ENCODE measurements at regions not wholly inside any gene's neighbourhood (a gene's known extent, or its start where the extent isn't known, plus 50 kb on each side); places are given as distances from the start of the nearest gene placed in this dataset.

- no peak for ATAC-seq (replicated peaks in 6 of 8)
- Histone ChIP-seq H3K27ac (no peak overlapping the region), H3K4me3 (no peak overlapping the region), H3K4me1 (replicated peaks in 1 of 2) (peaks cover 0 to 4% of the 10 kb centered on the region in 2 donors)
- in situ Hi-C loops (cut with MboI; ENCODE audit: low pct_unique_long_range_greater_than_20kb in 2 of 9, low sequenced_read_pairs in 9 of 9, unreplicated experiment in 9 of 9) = no loop called here
- WGBS, 10 experiments = 14 to 100% (median 79%) methylated on average over 1 to 2 of the region's 2 CpGs
These were observed 531.2 kb downstream of the NYAP2 start for GRCh38 chr2:225930687-225931086.

- ATAC-seq (replicated peaks in 6 of 8) = peak in 2 of 8 experiments; percentile 10 to 58
- in situ Hi-C loops (cut with MboI; ENCODE audit: low pct_unique_long_range_greater_than_20kb in 2 of 9, low sequenced_read_pairs in 9 of 9, unreplicated experiment in 9 of 9) = no loop called here
- peaks cover 0 to 6% of the 10 kb centered on the region in 2 donors for H3K4me1 ChIP-seq (replicated peaks in 1 of 2)
- whole genome bisulfite sequencing, 10 experiments = 32 to 92% (median 74%) methylated on average over 1 to 6 of the region's 6 CpGs; no CpG with 5 or more reads in 1 of the 10 experiments
- H3K4me3 ChIP-seq = no peak overlapping the region
- H3K27ac ChIP-seq = no peak overlapping the region
These were observed 521.2 kb downstream of the NYAP2 start for GRCh38 chr2:225920621-225921220.

- WGBS, 10 experiments = 0 to 100% (median 49%) methylated on average over 1 to 2 of the region's 2 CpGs; no CpG with 5 or more reads in 2 of the 10 experiments
- in situ Hi-C loops (cut with MboI; ENCODE audit: low pct_unique_long_range_greater_than_20kb in 2 of 9, low sequenced_read_pairs in 9 of 9, unreplicated experiment in 9 of 9) = no loop called here
These were observed 517.2 kb downstream of the NYAP2 start for GRCh38 chr2:225916692-225917091.

GRCh38 chr2:225911019-225911418, 511.5 kb downstream of the NYAP2 start:
- no peak for ATAC-seq (replicated peaks in 6 of 8)
- WGBS, 10 experiments = 70 to 100% (median 91%) methylated on average over 1 to 6 of the region's 6 CpGs
- in situ Hi-C loops (cut with MboI; ENCODE audit: low pct_unique_long_range_greater_than_20kb in 2 of 9, low sequenced_read_pairs in 9 of 9, unreplicated experiment in 9 of 9) = no loop called here
- no peaks in the 10 kb centered on the region for H3K4me1 ChIP-seq (replicated peaks in 1 of 2)
- H3K27ac ChIP-seq = no peak overlapping the region
- no peak overlapping the region for H3K4me3 ChIP-seq

More at GRCh38 chr2:225916692-225917091, 517.2 kb downstream of the NYAP2 start:
- no peak overlapping the region for H3K27ac ChIP-seq
- no peak overlapping the region for H3K4me3 ChIP-seq
- ATAC-seq (replicated peaks in 6 of 8) = no peak
- H3K4me1 ChIP-seq (replicated peaks in 1 of 2) = peaks cover 0 to 6% of the 10 kb centered on the region in 2 donors

GRCh38 chr2:225895126-225895525, 495.6 kb downstream of the NYAP2 start:
- H3K4me1 ChIP-seq (replicated peaks in 1 of 2) = peaks cover 5 to 9% of the 10 kb centered on the region in 2 donors

DNA sequence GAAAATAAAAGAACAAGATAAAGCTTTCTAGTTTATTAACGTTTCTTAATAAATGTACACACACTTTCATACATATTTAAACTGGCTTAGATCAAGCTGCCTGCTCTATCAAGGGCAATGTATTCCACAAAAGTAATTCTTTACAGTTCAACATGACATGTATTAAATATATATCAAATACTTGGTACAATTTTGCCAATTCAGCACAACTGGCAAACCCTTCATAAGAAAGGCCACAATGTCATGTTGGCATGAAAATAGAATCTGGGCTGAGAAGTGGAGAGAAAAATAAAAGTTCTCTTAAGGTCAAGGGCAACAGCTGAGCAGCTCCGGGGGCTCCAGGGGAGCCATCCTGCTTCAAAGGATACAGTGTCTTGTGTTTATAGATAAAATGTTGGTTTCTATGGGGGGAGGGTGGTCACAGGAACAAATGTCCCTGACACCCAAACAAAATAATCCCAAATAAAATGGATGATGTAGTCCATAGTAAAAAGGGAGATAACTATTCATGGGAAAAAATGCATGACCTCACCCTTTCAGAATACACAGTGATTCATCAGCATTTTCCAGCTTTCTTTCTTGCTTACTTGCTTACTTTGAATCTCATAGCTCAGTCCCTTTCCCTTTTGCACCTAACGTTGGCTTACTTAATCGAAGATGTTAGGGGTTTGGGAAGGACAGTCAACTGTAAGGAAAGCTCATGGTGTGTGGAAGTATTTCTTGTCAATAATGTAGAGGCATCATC, 494.9 kb downstream of the NYAP2 start:
- Histone ChIP-seq H3K4me1 (replicated peaks in 1 of 2) (peaks cover 5 to 12% of the 10 kb centered on the region in 2 donors), H3K4me3 (no peak overlapping the region), H3K27ac (no peak overlapping the region)
- in situ Hi-C loops (cut with MboI; ENCODE audit: low pct_unique_long_range_greater_than_20kb in 2 of 9, low sequenced_read_pairs in 9 of 9, unreplicated experiment in 9 of 9) = loop anchor here in 3 of 9 experiments (25.0 kb wide), 2 partner anchors 893 to 918 kb away; partner anchors contain the start of gene IRS1 (in 1 of the 3)
- ATAC-seq (replicated peaks in 6 of 8) = peak; percentile 36 to 97 (median 74)
- 14 to 94% (median 50%) methylated on average over 1 to 4 of the region's 4 CpGs for WGBS, 10 experiments

More at GRCh38 chr2:225895126-225895525, 495.6 kb downstream of the NYAP2 start:
- 18 to 100% (median 83%) methylated on average over 1 of the region's 1 CpG for WGBS, 10 experiments
- Histone ChIP-seq H3K27ac (no peak overlapping the region), H3K4me3 (no peak overlapping the region)
- in situ Hi-C loops (cut with MboI; ENCODE audit: low pct_unique_long_range_greater_than_20kb in 2 of 9, low sequenced_read_pairs in 9 of 9, unreplicated experiment in 9 of 9) = loop anchor here in 3 of 9 experiments (25.0 kb wide), 2 partner anchors 892 to 917 kb away; partner anchors contain the start of gene IRS1 (in 1 of the 3)
- ATAC-seq (replicated peaks in 6 of 8) = peak in 2 of 8 experiments; percentile 53 to 55

- Histone ChIP-seq H3K27ac (no peak overlapping the region), H3K4me3 (no peak overlapping the region), H3K4me1 (replicated peaks in 1 of 2) (peaks cover 5 to 15% of the 10 kb centered on the region in 2 donors)
- no peak for ATAC-seq (replicated peaks in 6 of 8)
- in situ Hi-C loops (cut with MboI; ENCODE audit: low pct_unique_long_range_greater_than_20kb in 2 of 9, low sequenced_read_pairs in 9 of 9, unreplicated experiment in 9 of 9) = loop anchor here in 3 of 9 experiments (25.0 kb wide), 2 partner anchors 894 to 919 kb away; partner anchors contain the start of gene IRS1 (in 1 of the 3)
These were observed 493.6 kb downstream of the NYAP2 start for GRCh38 chr2:225893151-225893550.

GRCh38 chr2:225891771-225892170, 492.3 kb downstream of the NYAP2 start:
- no peak for ATAC-seq (replicated peaks in 6 of 8)
- H3K27ac ChIP-seq = no peak overlapping the region
- in situ Hi-C loops (cut with MboI; ENCODE audit: low pct_unique_long_range_greater_than_20kb in 2 of 9, low sequenced_read_pairs in 9 of 9, unreplicated experiment in 9 of 9) = loop anchor here in 3 of 9 experiments (25.0 kb wide), 2 partner anchors 896 to 921 kb away; partner anchors contain the start of gene IRS1 (in 1 of the 3)
- no peak overlapping the region for H3K4me3 ChIP-seq
- WGBS, 10 experiments = 13 to 100% (median 83%) methylated on average over 1 of the region's 1 CpG; no CpG with 5 or more reads in 1 of the 10 experiments
- H3K4me1 ChIP-seq (replicated peaks in 1 of 2) = peaks cover 5 to 15% of the 10 kb centered on the region in 2 donors

- WGBS, 10 experiments = 93 to 100% (median 100%) methylated on average over 1 to 2 of the region's 2 CpGs
- no peak for ATAC-seq (replicated peaks in 6 of 8)
- in situ Hi-C loops (cut with MboI; ENCODE audit: low pct_unique_long_range_greater_than_20kb in 2 of 9, low sequenced_read_pairs in 9 of 9, unreplicated experiment in 9 of 9) = loop anchor here in 3 of 9 experiments (25.0 kb wide), 2 partner anchors 896 to 921 kb away; partner anchors contain the start of gene IRS1 (in 1 of the 3)
- no peak overlapping the region for H3K27ac ChIP-seq
- H3K4me1 ChIP-seq (replicated peaks in 1 of 2) = peaks cover 5 to 15% of the 10 kb centered on the region in 2 donors
- no peak overlapping the region for H3K4me3 ChIP-seq
These were observed 491.5 kb downstream of the NYAP2 start for GRCh38 chr2:225891013-225891412.

DNA sequence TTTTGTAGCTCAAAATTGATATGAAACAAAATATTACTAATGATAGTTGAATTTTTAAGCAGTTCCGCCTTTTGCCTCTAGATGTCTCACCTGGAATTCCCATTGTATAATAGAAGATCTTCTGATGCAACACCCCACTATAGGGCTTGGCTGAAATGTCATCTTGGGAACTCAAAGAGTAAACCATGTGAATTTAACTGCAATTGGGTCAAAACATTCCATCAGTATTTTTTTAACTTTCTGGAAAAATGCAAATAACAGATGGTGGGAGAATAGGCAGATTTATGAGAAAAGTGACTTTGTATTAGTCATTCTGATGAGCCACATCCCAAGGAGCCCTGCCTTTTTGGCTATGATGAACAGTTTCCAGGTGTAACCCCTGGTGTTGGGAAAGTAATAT, 489.9 kb downstream of the NYAP2 start:
- Histone ChIP-seq H3K4me1 (replicated peaks in 1 of 2) (peaks cover 4 to 9% of the 10 kb centered on the region in 2 donors), H3K27ac (no peak overlapping the region), H3K4me3 (no peak overlapping the region)
- WGBS, 10 experiments = 0 to 67% (median 7%) methylated on average over 1 of the region's 1 CpG
- in situ Hi-C loops (cut with MboI; ENCODE audit: low pct_unique_long_range_greater_than_20kb in 2 of 9, low sequenced_read_pairs in 9 of 9, unreplicated experiment in 9 of 9) = loop anchor here in 3 of 9 experiments (25.0 kb wide), 2 partner anchors 898 to 923 kb away; partner anchors contain the start of gene IRS1 (in 1 of the 3)
- peak in 7 of 8 experiments; percentile 43 to 94 (median 47) for ATAC-seq (replicated peaks in 6 of 8)

GRCh38 chr2:225867071-225867470, 467.6 kb downstream of the NYAP2 start:
- in situ Hi-C loops (cut with MboI; ENCODE audit: low pct_unique_long_range_greater_than_20kb in 2 of 9, low sequenced_read_pairs in 9 of 9, unreplicated experiment in 9 of 9) = no loop called here
- Histone ChIP-seq H3K27ac (no peak overlapping the region), H3K4me3 (no peak overlapping the region), H3K4me1 (replicated peaks in 1 of 2) (no peaks in the 10 kb centered on the region)
- 50 to 82% (median 74%) methylated on average over 1 to 5 of the region's 5 CpGs; no CpG with 5 or more reads in 1 of the 10 experiments for WGBS, 10 experiments
- peak in 1 of 8 experiments; percentile 25 for ATAC-seq (replicated peaks in 6 of 8)

DNA sequence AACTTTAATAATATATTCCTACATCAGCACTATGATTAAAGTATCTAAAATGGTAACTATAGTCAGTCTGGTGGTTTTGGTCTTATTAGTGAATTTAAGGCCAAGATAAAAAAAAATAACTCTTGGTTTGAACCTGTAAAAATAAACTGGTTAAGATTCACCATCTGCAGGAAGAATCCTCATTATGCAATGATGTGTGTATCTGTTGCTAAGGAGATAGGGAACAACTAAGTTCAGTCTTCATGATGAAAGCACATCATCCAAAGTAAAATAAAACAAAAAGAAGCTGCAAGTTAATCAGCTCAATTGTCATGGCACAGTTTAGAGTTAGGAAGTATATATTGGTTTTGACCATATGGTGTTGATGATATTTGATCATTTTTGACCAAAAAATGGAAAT, 466.0 kb downstream of the NYAP2 start:
- H3K4me3 ChIP-seq = no peak overlapping the region
- no peaks in the 10 kb centered on the region for H3K4me1 ChIP-seq (replicated peaks in 1 of 2)
- ATAC-seq (replicated peaks in 6 of 8) = no peak
- in situ Hi-C loops (cut with MboI; ENCODE audit: low pct_unique_long_range_greater_than_20kb in 2 of 9, low sequenced_read_pairs in 9 of 9, unreplicated experiment in 9 of 9) = no loop called here
- H3K27ac ChIP-seq = no peak overlapping the region

DNA sequence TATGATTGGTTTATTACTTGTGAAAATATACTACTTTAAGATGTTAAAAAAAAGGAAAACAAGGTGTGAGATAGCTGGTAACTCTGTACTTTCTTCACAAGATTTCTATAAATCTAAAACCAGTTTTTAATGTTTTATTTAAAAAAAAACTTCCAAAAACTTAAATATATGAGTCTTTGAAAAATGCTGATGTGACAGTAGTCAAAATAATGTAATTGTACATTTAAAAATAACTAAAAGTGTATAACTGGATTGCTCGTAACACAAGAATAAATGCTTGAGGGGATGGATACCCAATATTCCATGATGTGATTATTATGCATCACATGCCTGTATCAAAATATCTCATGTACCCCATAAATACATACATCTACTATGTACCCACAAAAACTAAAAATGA, 464.9 kb downstream of the NYAP2 start:
- no peak overlapping the region for H3K4me3 ChIP-seq
- WGBS, 10 experiments = 63 to 100% (median 84%) methylated on average over 1 of the region's 1 CpG; no CpG with 5 or more reads in 4 of the 10 experiments
- no peak overlapping the region for H3K27ac ChIP-seq
- H3K4me1 ChIP-seq (replicated peaks in 1 of 2) = no peaks in the 10 kb centered on the region
- ATAC-seq (replicated peaks in 6 of 8) = no peak
- in situ Hi-C loops (cut with MboI; ENCODE audit: low pct_unique_long_range_greater_than_20kb in 2 of 9, low sequenced_read_pairs in 9 of 9, unreplicated experiment in 9 of 9) = no loop called here
